Ascending aorta (tissue), 2 donors: ENCODE measurements at regions not wholly inside any gene's neighbourhood (a gene's known extent, or its start where the extent isn't known, plus 50 kb on each side); places are given as distances from the start of the nearest gene placed in this dataset.
A peak's percentile ranks its signal among the peaks of the same experiment; 100 is the strongest.

ENCODE experiments used
- DNase-seq, 2 donors: peaks; one replicate each; pipeline ENCODE4 v3.0.0-alpha.2; 2019; ENCODE audit warnings: low spot score in 2 of 2
- H3K27ac ChIP-seq, 2 donors: fragments of 200-600 bp; sonication (generic); one replicate each; pipeline ENCODE4 v1.5.1; 2016 to 2017; ENCODE audit warnings: mild to moderate bottlenecking in 1 of 2
- H3K27me3 ChIP-seq: fragments of 200-600 bp; sonication (generic); one replicate; pipeline ENCODE4 v1.5.1; 2017
- H3K36me3 ChIP-seq, 2 donors: fragments of 200-600 bp; sonication (generic); one replicate each; pipeline ENCODE4 v1.5.1; 2016
- H3K4me1 ChIP-seq, 2 donors: fragments of 200-600 bp; sonication (generic); one replicate each; pipeline ENCODE4 v1.5.1; 2016 to 2017; ENCODE audit warnings: mild to moderate bottlenecking in 1 of 2
- H3K4me3 ChIP-seq, 2 donors: fragments of 200-600 bp; sonication (generic); one replicate each; pipeline ENCODE4 v1.5.1; 2016 to 2017; ENCODE audit warnings: mild to moderate bottlenecking in 1 of 2
- H3K9me3 ChIP-seq, 2 donors: fragments of 200-600 bp; sonication (generic); one replicate each; pipeline ENCODE4 v1.5.1; 2016
- intact Hi-C: fragments of 100-400 bp; cut with DNase I; formaldehyde crosslinking; loops from one replicate; pipeline ENCODE4 v1.15.1; 2023
- TF ChIP-seq, protein P1 (sequence below), 3 experiments: fragments of 200-600 bp in 2 of 3; fragments of 450-650 bp in 1 of 3; sonication (generic) in 2 of 3; IDR thresholded peaks; one replicate each; pipeline ENCODE4 v1.5.1; 2016 to 2019; ENCODE audit warnings: antibody characterized with exemption in 3 of 3, mild to moderate bottlenecking in 1 of 3, moderate library complexity in 1 of 3

DNA sequence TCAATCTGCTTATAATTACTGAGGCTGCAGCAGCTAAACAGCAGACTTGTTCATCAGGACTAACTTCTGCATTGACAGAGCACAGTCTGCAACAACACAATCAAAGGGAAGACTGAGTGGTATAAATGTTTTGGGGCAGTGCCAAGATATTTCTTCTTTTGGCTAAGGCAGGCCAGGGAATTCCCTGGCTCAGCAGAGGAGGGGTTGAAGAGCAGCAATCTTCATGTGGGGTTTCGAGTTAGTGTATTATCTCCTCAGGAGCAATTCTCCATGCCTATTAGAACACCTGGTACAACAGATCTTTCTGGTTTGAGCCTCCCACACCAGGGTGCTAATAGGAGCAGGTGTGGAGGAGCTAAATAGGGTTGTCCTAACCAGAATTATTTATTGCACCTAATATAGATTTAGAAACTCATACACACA is 103.0 kb upstream of the STK17B start:
- intact Hi-C loops: no loop called here
- peaks cover 0 to 19% of the 10 kb centered on the region in 2 donors for H3K4me1 ChIP-seq
- H3K36me3 ChIP-seq: no peaks in the 10 kb centered on the region
- no peaks in the 10 kb centered on the region for H3K27me3 ChIP-seq
- H3K27ac ChIP-seq: no peak overlapping the region
- H3K4me3 ChIP-seq: no peak overlapping the region
- no peak for DNase-seq
- H3K9me3 ChIP-seq: no peaks in the 10 kb centered on the region
- TF ChIP-seq, protein P1, sequence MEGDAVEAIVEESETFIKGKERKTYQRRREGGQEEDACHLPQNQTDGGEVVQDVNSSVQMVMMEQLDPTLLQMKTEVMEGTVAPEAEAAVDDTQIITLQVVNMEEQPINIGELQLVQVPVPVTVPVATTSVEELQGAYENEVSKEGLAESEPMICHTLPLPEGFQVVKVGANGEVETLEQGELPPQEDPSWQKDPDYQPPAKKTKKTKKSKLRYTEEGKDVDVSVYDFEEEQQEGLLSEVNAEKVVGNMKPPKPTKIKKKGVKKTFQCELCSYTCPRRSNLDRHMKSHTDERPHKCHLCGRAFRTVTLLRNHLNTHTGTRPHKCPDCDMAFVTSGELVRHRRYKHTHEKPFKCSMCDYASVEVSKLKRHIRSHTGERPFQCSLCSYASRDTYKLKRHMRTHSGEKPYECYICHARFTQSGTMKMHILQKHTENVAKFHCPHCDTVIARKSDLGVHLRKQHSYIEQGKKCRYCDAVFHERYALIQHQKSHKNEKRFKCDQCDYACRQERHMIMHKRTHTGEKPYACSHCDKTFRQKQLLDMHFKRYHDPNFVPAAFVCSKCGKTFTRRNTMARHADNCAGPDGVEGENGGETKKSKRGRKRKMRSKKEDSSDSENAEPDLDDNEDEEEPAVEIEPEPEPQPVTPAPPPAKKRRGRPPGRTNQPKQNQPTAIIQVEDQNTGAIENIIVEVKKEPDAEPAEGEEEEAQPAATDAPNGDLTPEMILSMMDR (IDR thresholded peaks at IDR 0.05): no peak

DNA sequence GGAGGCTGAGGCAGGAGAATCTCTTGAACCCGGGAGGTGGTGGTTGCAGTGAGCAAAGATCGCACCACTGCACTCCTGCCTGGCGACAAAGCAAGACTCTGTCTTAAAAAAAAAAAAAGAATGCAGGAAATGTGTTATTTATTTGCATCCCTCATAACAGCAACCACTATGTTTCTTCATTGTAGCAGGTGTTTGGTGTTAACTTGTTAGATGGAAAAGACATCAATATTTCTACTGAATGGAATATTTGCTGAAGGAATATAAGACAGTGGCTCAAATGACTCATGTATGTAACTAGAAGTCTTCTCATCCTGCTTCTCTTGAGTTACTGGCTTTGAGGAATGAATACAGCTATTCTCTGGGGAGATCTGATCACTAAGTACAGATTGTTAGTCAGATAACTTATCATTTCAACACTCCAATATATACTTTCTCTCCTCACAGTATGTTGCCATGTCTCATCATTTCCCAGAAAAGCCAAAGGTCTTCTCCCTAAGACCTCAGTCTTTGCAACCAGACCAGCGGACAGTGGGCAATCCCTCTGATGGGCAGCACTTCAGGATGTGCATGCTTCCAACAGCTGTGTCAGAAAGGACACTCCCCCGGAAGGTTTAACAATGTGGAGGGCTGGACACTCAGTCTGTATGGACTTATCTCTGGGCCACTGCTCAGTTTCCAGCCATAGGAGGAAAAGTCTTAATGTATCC is 104.4 kb upstream of the STK17B start:
- Histone ChIP-seq H3K9me3 (no peaks in the 10 kb centered on the region), H3K27me3 (no peaks in the 10 kb centered on the region), H3K4me3 (no peak overlapping the region), H3K4me1 (peaks cover 0 to 19% of the 10 kb centered on the region in 2 donors), H3K27ac (no peak overlapping the region), H3K36me3 (no peaks in the 10 kb centered on the region)
- no peak for DNase-seq
- intact Hi-C loops: loop anchor here (2.0 kb wide), 1 partner anchor 197 kb away; no protein-coding TSS in a partner anchor
- TF ChIP-seq, protein P1 (IDR thresholded peaks at IDR 0.05): no peak

DNA sequence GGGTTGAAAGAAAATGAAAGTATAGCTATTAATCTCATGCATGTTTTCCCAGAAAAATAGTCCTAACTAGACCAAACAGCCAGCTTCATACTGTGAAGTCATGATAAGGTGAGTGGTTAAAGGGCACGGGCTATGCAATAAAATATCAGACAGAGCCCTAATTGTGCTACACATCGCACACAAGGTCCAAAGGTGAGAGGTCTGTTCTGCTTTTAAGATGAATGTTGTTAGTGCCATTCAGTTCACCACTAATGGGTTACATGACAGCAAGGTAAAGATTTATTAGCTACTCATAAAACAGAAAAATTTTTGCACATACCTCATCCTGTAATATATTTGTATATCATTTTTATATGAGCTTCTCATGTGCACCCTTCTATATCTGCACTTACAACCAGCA is 105.0 kb upstream of the STK17B start:
- H3K4me3 ChIP-seq: no peak overlapping the region
- H3K4me1 ChIP-seq: peaks cover 0 to 19% of the 10 kb centered on the region in 2 donors
- intact Hi-C loops: loop anchor here (2.0 kb wide), 1 partner anchor 198 kb away; no protein-coding TSS in a partner anchor
- no peaks in the 10 kb centered on the region for H3K27me3 ChIP-seq
- no peak overlapping the region for H3K27ac ChIP-seq
- no peaks in the 10 kb centered on the region for H3K9me3 ChIP-seq
- H3K36me3 ChIP-seq: no peaks in the 10 kb centered on the region
- no peak for DNase-seq
- TF ChIP-seq, protein P1 (IDR thresholded peaks at IDR 0.05): no peak

DNA sequence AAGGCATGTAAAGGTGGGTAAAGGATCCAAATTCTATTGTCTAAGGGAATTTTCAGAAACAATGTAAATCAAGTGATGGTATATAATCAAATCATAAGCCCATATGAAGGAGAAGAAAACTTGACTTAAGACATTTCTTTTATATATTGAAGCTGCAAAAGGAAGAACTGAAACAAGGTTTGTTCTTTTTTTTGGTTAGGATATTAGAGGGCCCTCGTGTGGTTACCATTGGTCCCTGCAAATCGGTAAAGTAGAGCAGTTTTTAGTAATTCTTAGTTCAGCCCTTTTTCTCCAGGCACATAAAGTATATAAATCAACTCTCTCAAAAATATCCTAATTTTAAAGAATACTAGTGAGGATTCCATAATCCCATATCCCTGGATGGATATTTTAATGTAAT is 105.6 kb upstream of the STK17B start:
- TF ChIP-seq, protein P1 (IDR thresholded peaks at IDR 0.05): peak; percentile 34 to 57 (median 35)
- H3K4me3 ChIP-seq: no peak overlapping the region
- intact Hi-C loops: loop anchor here (2.0 kb wide), 1 partner anchor 198 kb away; no protein-coding TSS in a partner anchor

DNA sequence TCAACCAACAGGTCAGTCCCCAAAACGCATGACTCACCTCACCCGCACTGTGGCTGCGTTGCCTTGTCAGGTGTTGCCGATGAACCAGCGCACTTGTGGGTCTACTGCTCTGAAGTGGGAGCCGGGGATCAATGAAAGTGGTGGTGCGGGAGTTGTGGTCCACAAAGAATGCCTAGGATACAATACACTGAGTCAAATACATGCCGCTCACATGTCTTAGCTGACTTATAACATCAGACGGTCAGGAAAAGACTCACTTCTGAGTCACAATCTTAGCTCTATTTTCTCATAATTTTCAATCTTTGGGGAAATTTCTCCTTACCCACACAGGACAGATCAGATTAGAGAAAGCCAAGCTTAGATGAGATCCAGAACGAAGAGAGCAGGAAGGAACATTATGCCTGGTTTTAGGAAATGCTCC is 107.1 kb upstream of the STK17B start:
- intact Hi-C loops: no loop called here
- H3K9me3 ChIP-seq: no peaks in the 10 kb centered on the region
- no peaks in the 10 kb centered on the region for H3K36me3 ChIP-seq
- H3K4me1 ChIP-seq: peaks cover 0 to 18% of the 10 kb centered on the region in 2 donors
- H3K27me3 ChIP-seq: no peaks in the 10 kb centered on the region
- TF ChIP-seq, protein P1 (IDR thresholded peaks at IDR 0.05): no peak
- H3K4me3 ChIP-seq: no peak overlapping the region
- no peak for DNase-seq
- H3K27ac ChIP-seq: no peak overlapping the region

More for the DNA sequence above, 105.6 kb upstream of the STK17B start:
- Histone ChIP-seq H3K36me3 (no peaks in the 10 kb centered on the region), H3K4me1 (peaks cover 0 to 19% of the 10 kb centered on the region in 2 donors), H3K27ac (no peak overlapping the region), H3K27me3 (no peaks in the 10 kb centered on the region), H3K9me3 (no peaks in the 10 kb centered on the region)
- DNase-seq: no peak
